Body of pancreas (tissue), 4 donors: ENCODE measurements at regions not wholly inside any gene's neighbourhood (a gene's known extent, or its start where the extent isn't known, plus 50 kb on each side); places are given as distances from the start of the nearest gene placed in this dataset.

ENCODE experiments used
- ATAC-seq: fragments of 150-250 bp; one replicate; pipeline ENCODE4 v1.9.1; 2016
- DNase-seq, 4 donors: peaks; one replicate each; pipeline ENCODE4 v3.0.0-alpha.2; 2019
- H3K27ac ChIP-seq, 4 donors: fragments of 200-600 bp; sonication (generic); 1 replicate in 3 of 4; 2 replicates in 1 of 4; pipeline versions ENCODE4 v1.5.1 to v1.6.1; 2016 to 2019; ENCODE audit warnings: mild to moderate bottlenecking in 1 of 4, mixed read lengths in 1 of 4, moderate library complexity in 1 of 4
- H3K27me3 ChIP-seq, 2 donors: fragments of 200-600 bp; sonication (generic); one replicate each; pipeline ENCODE4 v1.6.0; 2016; ENCODE audit warnings: mild to moderate bottlenecking in 1 of 2
- H3K36me3 ChIP-seq, 2 donors: fragments of 200-600 bp; sonication (generic); replicated peaks in 1 of 2; 2 replicates each; pipeline ENCODE4 v1.5.1; 2016; ENCODE audit warnings: low read depth in 2 of 2; ENCODE audit not compliant: insufficient read depth in 1 of 2
- H3K4me1 ChIP-seq: fragments of 200-600 bp; sonication (generic); one replicate; pipeline ENCODE4 v1.6.0; 2016
- H3K4me3 ChIP-seq, 2 donors: fragments of 200-600 bp; sonication (generic); 1 replicate in 1 of 2; 2 replicates in 1 of 2; pipeline ENCODE4 v1.5.1; 2016 to 2019
- H3K9me3 ChIP-seq, 3 donors: fragments of 200-600 bp; sonication (generic); 1 replicate in 2 of 3; 2 replicates in 1 of 3; pipeline ENCODE4 v1.5.1; 2016
- POLR2A ChIP-seq, 3 donors: fragments of 450-650 bp; IDR thresholded peaks; one replicate each; pipeline ENCODE4 v1.6.1; 2016; ENCODE audit warnings: antibody characterized with exemption in 3 of 3, mild to moderate bottlenecking in 2 of 3
- WGBS, 2 donors: methylation state at CpG; one replicate each; pipeline ENCODE4 v1.1.5; 2017; 5-methylcytosine and 5-hydroxymethylcytosine counted together
- intact Hi-C: fragments of 100-400 bp; cut with DNase I; formaldehyde crosslinking; loops from one replicate; pipeline ENCODE4 v1.15.1; 2023
- TF ChIP-seq, protein P1 (sequence below), 7 experiments: fragments of 450-650 bp in 4 of 7; fragments of 200-600 bp in 3 of 7; sonication (generic) in 3 of 7; IDR thresholded peaks; one replicate each; pipeline ENCODE4 v1.5.1; 2016 to 2019; ENCODE audit warnings: antibody characterized with exemption in 7 of 7

DNA sequence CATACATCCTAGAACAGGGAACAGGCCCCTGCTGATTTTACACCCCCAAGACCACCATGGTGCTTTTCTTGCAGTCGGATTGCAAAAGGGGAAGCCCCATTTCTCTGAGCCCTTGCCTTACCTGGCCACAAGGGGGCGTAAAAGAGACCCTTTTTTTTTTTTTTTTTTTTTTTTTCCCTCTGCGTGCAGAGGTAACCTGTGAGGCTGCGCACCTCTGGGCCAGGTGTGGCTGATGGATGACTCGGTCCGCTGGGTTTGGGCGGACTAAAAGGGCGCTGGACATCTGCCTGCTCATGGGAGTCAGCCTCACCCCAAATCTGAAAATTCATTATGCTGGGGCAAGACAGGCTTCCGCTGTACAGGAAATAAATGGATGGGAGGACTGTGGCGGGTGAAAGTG is 281.0 kb downstream of the CBLN1 start:
- H3K27ac ChIP-seq: no peak overlapping the region
- WGBS, 2 donors: 17 to 22% methylated on average over 9 of the region's 10 CpGs
- DNase-seq (peak in 1 of 4 donors; percentile 28), ATAC-seq (no peak)
- intact Hi-C loops: no loop called here
- no peak overlapping the region for H3K4me3 ChIP-seq
- no peak for TF ChIP-seq POLR2A (IDR thresholded peaks at IDR 0.05)
- TF ChIP-seq, protein P1, sequence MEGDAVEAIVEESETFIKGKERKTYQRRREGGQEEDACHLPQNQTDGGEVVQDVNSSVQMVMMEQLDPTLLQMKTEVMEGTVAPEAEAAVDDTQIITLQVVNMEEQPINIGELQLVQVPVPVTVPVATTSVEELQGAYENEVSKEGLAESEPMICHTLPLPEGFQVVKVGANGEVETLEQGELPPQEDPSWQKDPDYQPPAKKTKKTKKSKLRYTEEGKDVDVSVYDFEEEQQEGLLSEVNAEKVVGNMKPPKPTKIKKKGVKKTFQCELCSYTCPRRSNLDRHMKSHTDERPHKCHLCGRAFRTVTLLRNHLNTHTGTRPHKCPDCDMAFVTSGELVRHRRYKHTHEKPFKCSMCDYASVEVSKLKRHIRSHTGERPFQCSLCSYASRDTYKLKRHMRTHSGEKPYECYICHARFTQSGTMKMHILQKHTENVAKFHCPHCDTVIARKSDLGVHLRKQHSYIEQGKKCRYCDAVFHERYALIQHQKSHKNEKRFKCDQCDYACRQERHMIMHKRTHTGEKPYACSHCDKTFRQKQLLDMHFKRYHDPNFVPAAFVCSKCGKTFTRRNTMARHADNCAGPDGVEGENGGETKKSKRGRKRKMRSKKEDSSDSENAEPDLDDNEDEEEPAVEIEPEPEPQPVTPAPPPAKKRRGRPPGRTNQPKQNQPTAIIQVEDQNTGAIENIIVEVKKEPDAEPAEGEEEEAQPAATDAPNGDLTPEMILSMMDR (IDR thresholded peaks at IDR 0.05): peak in 6 of 7 experiments; percentile 16 to 59 (median 40)
- H3K27me3 ChIP-seq: no peaks in the 10 kb centered on the region
- H3K4me1 ChIP-seq: no peaks in the 10 kb centered on the region
- no peaks in the 10 kb centered on the region for H3K9me3 ChIP-seq
- H3K36me3 ChIP-seq: no peaks in the 10 kb centered on the region

DNA sequence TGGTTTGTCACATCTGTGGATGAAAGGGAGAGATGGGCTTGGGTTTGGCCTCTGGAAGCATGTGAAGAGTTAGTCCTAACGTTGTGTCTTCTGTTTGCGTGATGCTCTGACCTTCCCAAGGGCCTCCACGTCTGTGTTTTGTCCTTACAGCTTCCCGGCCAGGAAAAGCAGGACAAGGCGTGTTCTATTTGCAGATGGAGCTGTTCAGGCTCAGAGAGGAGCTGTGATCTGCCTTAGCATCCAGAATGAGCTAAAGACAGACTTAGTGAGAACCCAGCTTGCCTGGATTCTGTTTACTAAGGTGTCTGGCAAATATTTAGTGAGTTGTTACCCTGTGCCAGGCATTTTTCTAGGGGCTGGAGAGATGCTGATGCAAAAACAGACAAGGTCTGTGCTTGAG is 282.1 kb downstream of the CBLN1 start:
- no peaks in the 10 kb centered on the region for H3K4me1 ChIP-seq
- intact Hi-C loops: no loop called here
- H3K27ac ChIP-seq: no peak overlapping the region

DNA sequence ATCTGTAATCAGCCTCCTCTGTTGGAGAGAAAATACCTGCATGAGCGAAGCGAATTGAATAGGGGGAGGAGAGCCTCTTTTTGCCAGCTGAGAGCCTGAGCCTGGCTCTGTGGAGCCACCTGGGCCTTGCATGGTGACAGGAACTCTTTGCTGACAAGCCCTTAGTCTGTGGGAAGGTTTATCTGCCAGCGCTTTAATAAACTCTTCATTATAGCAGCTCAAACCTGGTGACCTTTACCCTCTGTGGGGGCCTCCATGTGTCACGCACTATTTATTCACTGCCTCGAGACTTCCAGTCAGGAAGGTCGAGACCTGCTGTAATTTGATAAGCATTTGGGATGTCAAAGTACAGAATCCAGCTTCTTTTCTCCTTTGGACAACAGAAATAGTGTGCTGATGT is 282.6 kb downstream of the CBLN1 start:
- no peak overlapping the region for H3K4me3 ChIP-seq
- H3K9me3 ChIP-seq: no peaks in the 10 kb centered on the region
- TF ChIP-seq, protein P1 (IDR thresholded peaks at IDR 0.05): no peak
- no peak for TF ChIP-seq POLR2A (IDR thresholded peaks at IDR 0.05)
- DNase-seq: no peak
- H3K27me3 ChIP-seq: no peaks in the 10 kb centered on the region
- ATAC-seq: no peak
- no peak overlapping the region for H3K27ac ChIP-seq
- intact Hi-C loops: no loop called here
- no peaks in the 10 kb centered on the region for H3K4me1 ChIP-seq
- no peaks in the 10 kb centered on the region for H3K36me3 ChIP-seq
- 31 to 32% methylated on average over 6 of the region's 6 CpGs for WGBS, 2 donors

More for the DNA sequence above, 282.1 kb downstream of the CBLN1 start:
- TF ChIP-seq, protein P1 (IDR thresholded peaks at IDR 0.05): no peak
- no peak for TF ChIP-seq POLR2A (IDR thresholded peaks at IDR 0.05)
- WGBS, 2 donors: 23 to 33% methylated on average over 5 of the region's 5 CpGs
- DNase-seq (no peak), ATAC-seq (no peak)
- no peaks in the 10 kb centered on the region for H3K36me3 ChIP-seq
- H3K9me3 ChIP-seq: no peaks in the 10 kb centered on the region
- no peaks in the 10 kb centered on the region for H3K27me3 ChIP-seq
- H3K4me3 ChIP-seq: no peak overlapping the region

DNA sequence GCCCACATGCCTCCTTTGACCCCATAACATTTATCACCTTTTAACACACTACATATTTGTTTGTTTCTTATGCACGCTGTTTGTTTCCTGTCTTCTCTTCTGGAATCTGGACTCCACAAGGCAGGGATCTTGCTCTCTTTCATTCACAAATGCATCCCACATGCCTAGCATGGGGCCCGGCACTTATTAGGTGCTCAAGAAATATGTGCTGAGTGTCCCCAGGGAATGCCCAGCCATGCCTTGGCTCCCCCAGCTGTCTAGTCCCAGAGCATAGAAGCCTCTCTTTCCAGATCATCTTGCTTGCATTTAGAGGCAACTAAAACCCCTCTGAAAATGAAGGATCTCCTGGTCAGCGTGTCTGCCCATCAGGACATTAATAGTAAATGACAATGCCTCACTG is 283.7 kb downstream of the CBLN1 start:
- no peak for TF ChIP-seq POLR2A (IDR thresholded peaks at IDR 0.05)
- TF ChIP-seq, protein P1 (IDR thresholded peaks at IDR 0.05): no peak
- Histone ChIP-seq H3K36me3 (no peaks in the 10 kb centered on the region), H3K9me3 (no peaks in the 10 kb centered on the region), H3K27me3 (no peaks in the 10 kb centered on the region), H3K4me3 (no peak overlapping the region), H3K27ac (no peak overlapping the region), H3K4me1 (no peaks in the 10 kb centered on the region)
- 70 to 79% methylated on average over 3 of the region's 3 CpGs for WGBS, 2 donors
- intact Hi-C loops: no loop called here
- DNase-seq: no peak
- no peak for ATAC-seq

DNA sequence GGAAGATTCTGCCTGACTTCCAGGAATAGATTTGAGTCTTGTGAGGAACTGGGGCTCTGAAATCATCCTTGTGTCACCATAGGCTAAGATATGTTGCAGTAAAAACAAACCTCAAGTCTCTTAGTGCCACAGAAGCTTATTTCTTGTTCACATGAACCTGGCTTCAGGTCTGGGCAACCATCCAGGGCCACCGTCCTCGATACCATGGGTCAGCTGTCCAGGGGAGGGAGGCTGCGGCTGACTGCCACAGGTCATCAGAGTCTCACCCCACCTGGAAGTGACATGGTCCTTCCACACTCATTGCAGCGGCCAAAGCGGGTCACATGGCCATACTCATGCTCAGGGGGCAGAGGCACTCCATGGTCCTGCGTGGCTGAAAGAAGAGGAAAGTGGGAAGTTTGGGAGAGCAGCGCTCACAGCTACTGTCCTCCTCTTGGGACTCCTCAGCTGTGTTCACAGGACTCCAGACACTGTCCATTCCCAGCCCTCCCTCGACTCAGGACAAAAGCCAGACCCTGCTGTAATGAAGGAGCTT is 284.5 kb downstream of the CBLN1 start:
- intact Hi-C loops: no loop called here
- Histone ChIP-seq H3K27ac (no peak overlapping the region), H3K9me3 (no peaks in the 10 kb centered on the region), H3K36me3 (no peaks in the 10 kb centered on the region), H3K4me3 (no peak overlapping the region), H3K27me3 (no peaks in the 10 kb centered on the region), H3K4me1 (no peaks in the 10 kb centered on the region)
- TF ChIP-seq, protein P1 (IDR thresholded peaks at IDR 0.05): no peak
- no peak for TF ChIP-seq POLR2A (IDR thresholded peaks at IDR 0.05)
- ATAC-seq (no peak), DNase-seq (no peak)
- 67 to 72% methylated on average over 5 to 8 of the region's 8 CpGs for WGBS, 2 donors
